Eye (tissue), 1 donor: ENCODE measurements at regions not wholly inside any gene's neighbourhood (a gene's known extent, or its start where the extent isn't known, plus 50 kb on each side); places are given as distances from the start of the nearest gene placed in this dataset.

ENCODE experiments used
- DNase-seq: peaks from one replicate; pipeline ENCODE4 v3.0.0-alpha.2; 2015

DNA sequence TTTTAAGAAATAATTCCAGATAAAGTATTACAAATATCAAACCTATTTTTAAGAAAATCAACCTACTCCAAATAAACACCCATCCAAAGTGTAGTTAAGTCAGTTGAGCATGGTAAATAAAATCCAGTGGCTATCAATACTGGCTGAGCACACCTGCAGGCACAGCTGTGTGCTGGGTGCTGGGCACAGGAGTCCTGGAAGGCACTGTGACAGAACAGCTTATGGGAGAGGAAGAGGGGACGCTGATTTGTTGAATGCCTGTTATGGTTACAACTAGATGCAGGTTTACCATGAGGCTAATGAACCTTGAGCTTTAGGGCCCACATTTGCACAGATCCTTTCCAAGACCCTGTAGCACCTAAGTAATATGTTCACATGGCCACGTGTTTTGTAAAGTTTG lies 202.7 kb downstream of the MTX2 start:
- no peak for DNase-seq

GRCh38 chr2:176473177-176473576 lies 203.9 kb downstream of the MTX2 start:
- DNase-seq = no peak

DNA sequence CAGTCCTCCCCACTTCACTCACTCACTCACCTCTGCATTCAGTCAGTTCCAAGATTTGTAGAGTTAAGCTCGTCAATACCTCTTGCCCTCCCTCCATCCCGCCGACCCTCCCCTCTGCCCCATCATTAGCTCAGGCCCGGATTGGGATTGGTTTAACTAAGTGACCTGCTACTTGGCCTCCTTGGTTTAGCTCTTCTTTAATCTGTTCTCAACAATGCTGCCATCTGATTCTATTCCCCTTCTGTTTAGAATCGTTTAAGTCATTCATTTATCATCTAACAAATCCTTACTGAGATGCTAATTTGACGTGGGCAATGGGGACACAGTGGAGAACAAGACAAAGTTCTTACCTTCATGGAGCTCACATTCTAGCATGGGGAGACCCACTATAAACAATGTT lies 204.6 kb downstream of the MTX2 start:
- no peak for DNase-seq

DNA sequence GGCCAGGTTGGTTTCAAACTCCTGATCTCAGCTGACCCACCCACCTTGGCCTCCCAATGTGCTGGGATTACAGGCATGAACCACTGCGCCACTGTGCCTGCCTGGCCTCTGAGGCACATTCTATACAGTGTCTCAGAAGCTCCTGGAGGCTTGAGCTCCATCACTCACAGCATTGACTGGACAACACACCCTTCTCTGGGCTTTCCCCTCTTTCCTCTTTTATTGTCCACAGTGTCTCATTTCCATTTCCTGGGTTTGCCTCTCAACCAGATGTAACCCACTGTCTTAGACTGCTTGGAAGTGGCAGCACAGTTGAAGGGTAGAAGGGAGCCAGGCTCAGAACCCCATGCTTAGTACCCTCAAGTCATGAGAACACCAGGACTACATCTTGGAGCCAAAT lies 208.1 kb downstream of the MTX2 start:
- no peak for DNase-seq

DNA sequence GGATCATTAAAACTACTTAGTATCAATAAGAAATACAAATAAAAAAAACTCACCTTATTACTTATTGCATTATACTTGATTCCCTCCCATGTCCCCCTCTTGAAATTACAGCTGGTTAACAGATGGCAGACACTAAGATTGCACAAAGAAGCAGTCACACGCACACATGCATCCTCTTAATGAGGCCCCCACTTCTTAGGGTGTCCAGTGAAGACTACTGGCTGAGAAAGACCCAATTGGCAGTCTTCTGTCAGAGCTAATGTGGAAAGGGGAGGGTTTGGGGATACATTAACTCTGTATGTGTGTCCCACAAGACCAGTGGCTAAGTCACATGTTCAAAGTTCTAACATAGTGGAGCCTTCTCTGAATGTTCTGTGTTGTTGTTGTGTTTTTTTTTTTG lies 210.7 kb downstream of the MTX2 start:
- peak; percentile 45 for DNase-seq

DNA sequence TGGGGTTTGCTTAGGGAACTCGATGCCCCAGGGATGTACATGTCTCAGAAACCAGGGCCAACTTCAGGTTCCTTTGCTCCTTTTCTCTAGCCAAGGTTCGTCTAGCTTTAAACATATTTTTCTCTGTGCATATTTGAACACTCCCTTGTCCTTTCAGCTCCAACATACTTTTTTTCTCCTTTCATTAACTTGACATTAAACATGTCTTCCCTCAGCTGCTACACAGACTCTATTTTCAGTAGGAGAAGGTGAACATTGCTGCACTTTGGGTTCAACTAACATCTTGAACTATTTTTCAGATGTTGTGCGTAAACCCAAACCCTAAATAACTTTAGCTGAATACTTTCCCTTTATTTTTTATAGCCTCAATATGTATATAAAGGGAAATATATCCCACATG lies 212.9 kb downstream of the MTX2 start:
- no peak for DNase-seq

GRCh38 chr2:176483476-176483875 lies 214.2 kb downstream of the MTX2 start:
- no peak for DNase-seq

DNA sequence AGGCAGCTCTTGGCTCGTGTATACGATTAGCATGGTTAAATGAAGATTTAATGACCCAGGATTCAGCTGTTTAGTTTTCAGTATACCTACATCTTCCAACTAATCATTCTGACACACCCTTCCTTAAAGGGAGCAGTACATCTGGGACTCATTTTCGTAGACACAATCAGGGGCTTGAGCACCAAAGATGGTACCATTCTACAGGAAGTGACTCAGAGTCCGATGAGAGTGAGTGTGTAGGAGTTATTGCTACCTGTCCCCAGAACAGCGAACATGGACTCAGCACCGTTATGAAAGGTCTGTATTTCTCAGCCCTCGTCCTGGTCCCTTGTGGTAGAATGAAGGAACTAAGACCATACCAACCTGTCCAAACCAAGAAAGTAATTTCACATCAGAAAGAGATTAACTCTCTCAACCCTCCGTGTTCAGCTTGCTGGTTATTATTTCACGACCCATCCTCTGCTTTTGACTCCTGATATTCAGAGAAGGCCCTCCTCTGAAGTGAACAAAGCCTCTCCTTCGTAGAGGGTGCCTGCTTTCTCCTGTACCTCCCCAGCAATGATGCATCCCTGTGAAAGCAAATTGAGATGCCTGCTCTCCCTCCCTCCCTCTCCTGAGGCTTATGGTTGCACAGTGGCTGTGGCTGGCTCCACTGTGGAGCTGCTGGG lies 214.8 kb downstream of the MTX2 start:
- no peak for DNase-seq

DNA sequence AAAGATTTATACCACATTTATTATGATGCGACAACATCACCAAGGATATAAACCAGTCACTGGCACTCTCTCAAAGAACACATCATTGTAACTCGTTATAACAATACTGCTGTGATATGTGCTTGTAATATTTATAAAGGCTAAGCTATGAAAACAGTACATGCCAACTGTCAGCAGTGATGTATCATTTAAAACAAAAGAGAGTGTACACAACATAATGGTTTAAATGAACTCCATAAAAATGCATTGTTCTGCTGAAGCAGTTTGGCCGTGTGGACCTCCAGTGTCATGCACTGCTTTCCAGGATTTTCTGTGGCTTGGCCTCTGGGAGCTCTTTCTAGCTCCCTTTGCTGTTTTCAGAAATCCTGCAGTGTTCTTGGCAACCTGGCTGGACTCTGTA lies 215.6 kb downstream of the MTX2 start:
- peak; percentile 61 for DNase-seq

DNA sequence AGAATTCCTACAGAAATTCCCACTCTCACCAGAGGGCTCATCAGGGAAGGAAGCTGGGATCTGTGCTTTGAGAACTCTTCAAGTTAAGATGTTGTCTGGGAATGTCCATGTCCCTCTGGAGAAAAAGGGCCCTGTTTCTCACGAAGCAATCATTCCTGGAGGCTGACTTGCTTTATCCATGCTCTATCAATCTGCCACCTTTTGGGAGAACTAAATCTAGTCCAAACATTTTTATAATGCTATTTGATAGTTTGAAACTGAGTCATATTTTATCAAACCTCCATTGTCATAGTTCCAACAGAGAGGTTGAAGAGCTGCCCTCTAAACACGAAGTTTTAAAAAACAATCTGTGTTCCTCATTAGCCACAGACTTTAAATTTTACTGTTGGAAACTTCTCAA lies 219.2 kb downstream of the MTX2 start:
- no peak for DNase-seq

- peak; percentile 86 for DNase-seq
These were observed 221.0 kb downstream of the MTX2 start for GRCh38 chr2:176490061-176490861.

- peak; percentile 80 for DNase-seq
These were observed 222.1 kb downstream of the MTX2 start for GRCh38 chr2:176491172-176491904.

GRCh38 chr2:176492583-176492982 lies 223.3 kb downstream of the MTX2 start:
- no peak for DNase-seq

- peak; percentile 61 for DNase-seq
These were observed 224.1 kb downstream of the MTX2 start for GRCh38 chr2:176493226-176493825.

GRCh38 chr2:176493909-176494308 lies 224.7 kb downstream of the MTX2 start:
- DNase-seq = no peak

DNA sequence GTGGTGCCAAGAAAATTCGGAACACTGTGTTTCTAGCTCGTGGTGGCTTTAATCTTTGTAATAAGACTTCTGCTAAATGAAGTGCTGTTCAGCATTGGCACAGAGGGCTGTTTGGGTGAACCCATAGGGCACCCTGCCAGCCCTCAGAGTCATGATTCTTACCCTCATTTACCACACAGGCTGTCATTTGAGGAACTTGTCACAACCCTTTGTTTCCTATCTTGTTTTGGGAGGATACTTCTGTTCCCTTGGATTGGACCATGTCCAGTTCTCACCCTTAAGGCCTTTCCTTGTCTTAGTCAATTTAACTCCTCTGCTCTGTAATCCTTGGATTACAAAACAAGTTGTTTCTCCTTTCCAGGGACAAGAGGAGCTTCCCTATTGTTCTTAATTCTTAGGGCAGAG lies 225.7 kb downstream of the MTX2 start:
- no peak for DNase-seq

DNA sequence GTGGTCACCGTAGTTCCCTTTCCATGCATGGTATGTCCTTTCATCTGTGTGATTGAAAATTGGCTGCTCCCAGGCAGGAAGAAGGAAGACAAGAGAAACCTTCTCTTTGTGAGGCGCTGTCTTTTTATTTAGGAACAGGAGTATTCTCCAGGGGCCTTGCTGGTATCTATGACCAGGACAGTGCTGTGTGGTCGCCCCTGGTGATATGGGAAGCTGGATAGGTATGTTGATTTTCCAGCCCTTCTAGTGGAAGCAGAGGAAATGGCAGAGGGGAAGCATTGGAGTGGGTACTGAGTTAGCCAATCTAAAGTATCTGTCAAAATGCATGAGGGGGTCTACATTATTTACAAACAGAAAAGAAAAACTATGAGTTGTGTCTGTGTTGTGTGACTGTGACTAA lies 226.6 kb downstream of the MTX2 start:
- DNase-seq = no peak

GRCh38 chr2:176496761-176497160 lies 227.5 kb downstream of the MTX2 start:
- DNase-seq = no peak

- DNase-seq = no peak
These were observed 231.7 kb downstream of the MTX2 start for GRCh38 chr2:176500901-176501300.

GRCh38 chr2:176501617-176502016 lies 232.4 kb downstream of the MTX2 start:
- DNase-seq = no peak

DNA sequence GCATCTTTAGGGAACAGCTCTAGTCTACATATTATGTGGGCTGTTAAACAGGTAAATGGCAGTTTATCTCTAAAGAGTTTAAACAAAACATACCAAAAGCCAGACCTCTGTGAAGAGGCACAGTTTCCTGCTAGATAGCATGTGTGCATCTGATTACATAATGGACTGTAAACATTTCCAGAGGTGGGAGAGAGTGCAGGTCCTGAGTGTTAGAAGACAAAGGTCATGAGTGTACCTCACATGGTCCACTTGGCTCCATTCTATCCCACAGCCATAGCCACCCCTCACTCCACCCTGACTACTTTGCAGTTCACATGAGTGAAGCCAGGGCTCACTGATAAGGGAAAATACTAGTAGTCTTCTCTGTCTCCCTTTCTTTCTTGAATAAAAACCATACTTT lies 233.4 kb downstream of the MTX2 start:
- DNase-seq = no peak

- no peak for DNase-seq
These were observed 234.5 kb downstream of the MTX2 start for GRCh38 chr2:176503776-176504175.

DNA sequence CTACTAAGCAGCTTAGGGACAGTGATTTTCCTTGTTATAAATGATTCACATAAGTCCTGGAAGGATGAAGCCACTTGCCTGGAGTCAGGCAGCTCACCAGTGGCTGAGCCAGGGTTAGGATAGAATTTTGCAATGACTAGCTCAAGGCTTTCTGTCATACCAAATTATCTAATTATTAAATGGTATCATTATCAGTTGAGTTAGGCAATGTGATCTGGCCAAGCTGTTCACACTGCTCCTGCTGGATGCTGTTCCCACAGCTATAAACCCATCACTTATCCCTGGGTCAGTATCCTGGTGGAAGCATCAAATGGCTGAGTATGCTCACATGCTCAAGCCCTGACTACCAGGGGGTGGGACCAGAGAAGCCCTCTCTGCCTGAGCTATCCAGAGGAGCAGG lies 235.2 kb downstream of the MTX2 start:
- DNase-seq = no peak

DNA sequence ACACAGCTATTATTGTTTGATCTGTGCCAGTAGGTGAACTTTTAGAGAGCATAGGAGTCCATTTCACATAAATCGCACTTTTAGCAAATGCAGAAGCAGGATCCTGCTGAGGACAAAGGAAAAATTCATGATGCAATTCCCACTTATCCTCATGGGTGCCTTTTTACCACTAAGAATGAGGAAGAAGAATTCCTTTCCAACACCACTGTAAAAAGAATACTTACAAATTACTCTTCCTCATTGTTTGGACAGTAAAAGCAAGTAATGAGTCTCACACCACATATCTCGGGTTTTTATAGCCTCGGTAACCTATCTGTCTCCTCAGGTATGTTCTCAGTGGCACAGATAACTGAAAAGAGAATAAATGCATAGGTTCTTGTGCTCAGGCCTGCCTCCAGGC lies 238.5 kb downstream of the MTX2 start:
- DNase-seq = no peak
